ENCODE measurements at regions not wholly inside any gene's neighbourhood (a gene's known extent, or its start where the extent isn't known, plus 50 kb on each side); places are given as distances from the start of the nearest gene placed in this dataset.

GRCh38 chr2:184302506-184302905, 295.8 kb upstream of the ZNF804A start (continued):
- no peak for TF ChIP-seq CXXC5 (CRISPR knock-in tag; IDR thresholded peaks at IDR 0.05)
- TF ChIP-seq EWSR1 (IDR thresholded peaks at IDR 0.05; ENCODE audit: borderline replicate concordance, low read depth, partially characterized antibody): no peak
- TF ChIP-seq SNIP1 (IDR thresholded peaks at IDR 0.05; ENCODE audit: low read depth): no peak

GRCh38 chr2:184304006-184304405, 294.3 kb upstream of the ZNF804A start:
- POLR2A ChIA-PET: no interaction called here
- Histone ChIP-seq H4K20me1 (replicated peaks; ENCODE audit: control insufficient read depth, insufficient read depth, low read length) (no peaks in the 10 kb centered on the region), H3K4me2 (ENCODE audit: insufficient read depth, low read length) (no peak overlapping the region), H3K9me3 (replicated peaks; ENCODE audit: control insufficient read depth, insufficient read depth, low read depth, low read length) (no peaks in the 10 kb centered on the region; the same call in 1 of the 2 replicates), H3K4me3 (no peak overlapping the region), H2AFZ (ENCODE audit: low read depth, low read length) (no peak overlapping the region), H3K27me3 (ENCODE audit: control insufficient read depth in 2 of 2, insufficient read depth in 2 of 2, low read length in 2 of 2) (no peaks in the 10 kb centered on the region), H3K9me1 (ENCODE audit: control insufficient read depth, insufficient read depth, low read length) (no peaks in the 10 kb centered on the region), H3K36me3 (ENCODE audit: control insufficient read depth, insufficient read depth, low read length) (no peaks in the 10 kb centered on the region), H3K27ac (ENCODE audit: extremely low read depth, low read depth, low read length) (no peak overlapping the region), H3K79me2 (ENCODE audit: control insufficient read depth, insufficient read depth, low read length) (no peaks in the 10 kb centered on the region), H3K9ac (ENCODE audit: insufficient read depth in 1 of 2, low read depth in 2 of 2, low read length in 2 of 2) (no peak overlapping the region), H3K4me1 (replicated peaks in 1 of 2; ENCODE audit: control insufficient read depth in 2 of 2, insufficient read depth in 2 of 2, low read length in 2 of 2) (no peaks in the 10 kb centered on the region)
- intact Hi-C loops (cut with micrococcal nuclease): no loop called here
- BruUV-seq (replicated peaks): no TSS peak
- ATAC-seq (no peak), DNase-seq (ENCODE audit: extremely low read depth in 1 of 4, low spot score in 3 of 4) (no peak), FAIRE-seq (no peak)
- no peak for TF ChIP-seq MCM7 (IDR thresholded peaks at IDR 0.05)
- no peak for TF ChIP-seq ZEB2 (IDR thresholded peaks at IDR 0.05)
- no peak for TF ChIP-seq ZNF584 (CRISPR knock-in tag; IDR thresholded peaks at IDR 0.05; ENCODE audit: low read depth)
- TF ChIP-seq ZNF717 (CRISPR knock-in tag; IDR thresholded peaks at IDR 0.05): no peak
- TF ChIP-seq IRF1 (CRISPR knock-in tag; IDR thresholded peaks at IDR 0.05; ENCODE audit: borderline replicate concordance): no peak
- TF ChIP-seq XRCC5 (IDR thresholded peaks at IDR 0.05; ENCODE audit: low read depth, low read length): no peak
- no peak for TF ChIP-seq FOXO4 (CRISPR knock-in tag; IDR thresholded peaks at IDR 0.05)
- in situ Hi-C loops (cut with MboI): no loop called here
- CTCF ChIA-PET (ENCODE audit: low intra/inter-chr PET ratio): no interaction called here
